PC-9 (cell line): ENCODE measurements at regions not wholly inside any gene's neighbourhood (a gene's known extent, or its start where the extent isn't known, plus 50 kb on each side); places are given as distances from the start of the nearest gene placed in this dataset.

Experiments
- BruUV-seq: library from RNA; stranded (reverse); fragments of 400-500 nt; replicated peaks from 2 replicates; lab custom pipeline; 2021; lab: Mats Ljungman, UMichigan
- CTCF ChIA-PET: fragments of 300-600 bp; sonication (Branson Sonifier 250); formaldehyde crosslinking; loops from one replicate; lab custom pipeline; 2022; ENCODE audit warnings: antibody characterized with exemption; lab: Charles Lee
- POLR2A ChIA-PET: fragments of 300-600 bp; sonication (Branson Sonifier 250); formaldehyde crosslinking; loops from one replicate; lab custom pipeline; 2022; ENCODE audit warnings: antibody characterized with exemption; ENCODE audit not compliant: unreplicated experiment; lab: Charles Lee
- DNase-seq, 2 experiments: peaks; one replicate each; pipeline versions ENCODE4 v3.0.0 to v3.0.0-alpha.2; 2015 to 2022; ENCODE audit warnings: mixed read lengths in 1 of 2
- H2AFZ ChIP-seq: fragments of 200-600 bp; sonication (generic); 2 replicates; pipeline ENCODE4 v1.8.1; 2017; ENCODE audit warnings: antibody characterized with exemption
- H3F3A ChIP-seq: fragments of 200-600 bp; sonication (generic); 2 replicates; pipeline ENCODE4 v1.8.1; 2017; ENCODE audit warnings: antibody characterized with exemption, mild to moderate bottlenecking, low read depth; ENCODE audit not compliant: insufficient read depth
- H3K27ac ChIP-seq: fragments of 200-600 bp; sonication (generic); 2 replicates; pipeline ENCODE4 v1.6.1; 2016; ENCODE audit warnings: mixed run types
- H3K27me3 ChIP-seq: fragments of 200-600 bp; sonication (generic); 2 replicates; pipeline ENCODE4 v1.6.1; 2016; ENCODE audit warnings: low read depth, mixed run types; ENCODE audit not compliant: insufficient read depth
- H3K36me3 ChIP-seq: fragments of 200-600 bp; sonication (generic); 2 replicates; pipeline ENCODE4 v1.6.1; 2016; ENCODE audit warnings: low read depth, mixed run types
- H3K4me1 ChIP-seq: fragments of 200-600 bp; sonication (generic); replicated peaks from 2 replicates; pipeline ENCODE4 v1.6.1; 2016; ENCODE audit warnings: mixed run types; ENCODE audit not compliant: insufficient read depth
- H3K4me2 ChIP-seq: fragments of 200-600 bp; sonication (generic); 2 replicates; pipeline ENCODE4 v1.6.1; 2017; ENCODE audit warnings: mixed run types
- H3K4me3 ChIP-seq: fragments of 200-600 bp; sonication (generic); 2 replicates; pipeline ENCODE4 v1.6.1; 2016; ENCODE audit warnings: mixed run types
- H3K79me2 ChIP-seq: fragments of 200-600 bp; sonication (generic); 2 replicates; pipeline ENCODE4 v1.6.1; 2017; ENCODE audit warnings: low read depth, mixed run types
- H3K9me2 ChIP-seq: fragments of 200-600 bp; sonication (generic); 2 replicates; pipeline ENCODE4 v1.8.1; 2017; ENCODE audit warnings: mild to moderate bottlenecking; ENCODE audit not compliant: insufficient read depth
- H3K9me3 ChIP-seq: fragments of 200-600 bp; sonication (generic); 2 replicates; pipeline ENCODE4 v1.8.1; 2016; ENCODE audit warnings: low read depth; ENCODE audit not compliant: insufficient read depth
- H4K20me1 ChIP-seq: fragments of 200-600 bp; sonication (generic); 2 replicates; pipeline ENCODE4 v1.8.1; 2017; ENCODE audit not compliant: insufficient read depth
- EZH2 ChIP-seq: fragments of 200-600 bp; sonication (generic); IDR thresholded peaks from 2 replicates; pipeline ENCODE4 v1.8.0; 2017; ENCODE audit warnings: antibody characterized with exemption, low read depth
- intact Hi-C: fragments of 100-400 bp; cut with micrococcal nuclease; formaldehyde crosslinking; loops from one replicate; pipeline ENCODE4 v1.10.0; 2022; ENCODE audit not compliant: unreplicated experiment
- TF ChIP-seq, protein P1 (sequence below): fragments of 200-600 bp; sonication (generic); conservative IDR thresholded peaks from 2 replicates; pipeline ENCODE4 v1.6.1; 2017; ENCODE audit warnings: mixed run types, antibody characterized with exemption, mild to moderate bottlenecking, moderate library complexity

DNA sequence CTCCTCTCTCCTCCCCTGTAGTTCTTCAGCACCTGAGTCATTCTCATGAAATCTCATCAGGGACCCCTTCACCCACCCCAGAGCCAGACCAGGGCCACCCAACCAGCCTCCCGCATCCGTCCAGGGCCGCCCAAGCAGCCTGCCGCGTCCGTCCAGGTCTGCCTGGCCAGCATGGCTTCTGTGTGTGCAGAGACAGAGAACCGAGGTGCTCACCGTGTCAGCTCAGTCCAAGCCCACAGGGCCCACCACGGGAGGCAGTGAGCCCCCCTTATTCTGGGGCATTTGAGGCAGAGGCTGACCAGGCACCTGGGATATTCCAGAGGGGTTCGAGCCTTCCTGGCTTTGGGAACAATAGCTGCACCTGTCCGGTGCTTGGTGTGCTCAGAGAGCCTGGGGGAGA lies 1117.3 kb downstream of the BRD1 start:
- ChIA-PET CTCF (no interaction called here), POLR2A (no interaction called here)
- no peak overlapping the region for H2AFZ ChIP-seq
- peaks cover 100% of the 10 kb centered on the region for H3K27me3 ChIP-seq
- no peak overlapping the region for H3K27ac ChIP-seq
- no peaks in the 10 kb centered on the region for H3K79me2 ChIP-seq
- no peak overlapping the region for H3K4me3 ChIP-seq
- DNase-seq, result no peak
- intact Hi-C loops, result no loop called here
- H3K36me3 ChIP-seq, result no peaks in the 10 kb centered on the region
- H3F3A ChIP-seq, result no peaks in the 10 kb centered on the region
- H3K4me1 ChIP-seq, result no peaks in the 10 kb centered on the region
- BruUV-seq, result no TSS peak
- H3K4me2 ChIP-seq, result no peak overlapping the region
- H4K20me1 ChIP-seq, result peaks cover 7% of the 10 kb centered on the region; the same call in 1 of the 2 replicates
- TF ChIP-seq, protein P1, sequence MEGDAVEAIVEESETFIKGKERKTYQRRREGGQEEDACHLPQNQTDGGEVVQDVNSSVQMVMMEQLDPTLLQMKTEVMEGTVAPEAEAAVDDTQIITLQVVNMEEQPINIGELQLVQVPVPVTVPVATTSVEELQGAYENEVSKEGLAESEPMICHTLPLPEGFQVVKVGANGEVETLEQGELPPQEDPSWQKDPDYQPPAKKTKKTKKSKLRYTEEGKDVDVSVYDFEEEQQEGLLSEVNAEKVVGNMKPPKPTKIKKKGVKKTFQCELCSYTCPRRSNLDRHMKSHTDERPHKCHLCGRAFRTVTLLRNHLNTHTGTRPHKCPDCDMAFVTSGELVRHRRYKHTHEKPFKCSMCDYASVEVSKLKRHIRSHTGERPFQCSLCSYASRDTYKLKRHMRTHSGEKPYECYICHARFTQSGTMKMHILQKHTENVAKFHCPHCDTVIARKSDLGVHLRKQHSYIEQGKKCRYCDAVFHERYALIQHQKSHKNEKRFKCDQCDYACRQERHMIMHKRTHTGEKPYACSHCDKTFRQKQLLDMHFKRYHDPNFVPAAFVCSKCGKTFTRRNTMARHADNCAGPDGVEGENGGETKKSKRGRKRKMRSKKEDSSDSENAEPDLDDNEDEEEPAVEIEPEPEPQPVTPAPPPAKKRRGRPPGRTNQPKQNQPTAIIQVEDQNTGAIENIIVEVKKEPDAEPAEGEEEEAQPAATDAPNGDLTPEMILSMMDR, result no peak
- TF ChIP-seq EZH2, result no peak
- H3K9me2 ChIP-seq, result no peaks in the 10 kb centered on the region
- H3K9me3 ChIP-seq, result no peaks in the 10 kb centered on the region

DNA sequence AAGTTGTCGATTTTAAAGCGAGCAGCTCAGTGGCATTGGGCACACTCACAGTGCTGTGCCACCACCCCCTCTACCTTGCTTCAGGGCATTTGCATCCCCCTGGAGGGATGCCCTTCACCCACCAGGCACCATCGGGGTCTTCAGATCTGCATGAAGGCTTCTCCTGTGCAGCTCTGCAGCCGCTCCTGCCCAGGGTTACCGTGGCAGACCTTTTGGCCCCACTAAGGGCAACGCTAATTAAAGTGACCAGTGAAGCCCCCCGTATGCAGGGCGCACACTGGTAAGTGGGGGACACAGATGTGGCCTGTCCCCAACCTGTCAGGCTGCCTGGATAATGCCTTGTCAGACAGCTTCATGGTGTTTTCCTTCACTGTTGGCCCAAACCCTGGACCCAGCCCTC lies 1117.7 kb downstream of the BRD1 start:
- no peak overlapping the region for H2AFZ ChIP-seq
- H3K4me3 ChIP-seq, result no peak overlapping the region
- ChIA-PET CTCF (no interaction called here), POLR2A (no interaction called here)
- peaks cover 7% of the 10 kb centered on the region; the same call in 1 of the 2 replicates for H4K20me1 ChIP-seq
- no peak overlapping the region for H3K27ac ChIP-seq
- no peaks in the 10 kb centered on the region for H3K9me3 ChIP-seq
- H3K27me3 ChIP-seq, result peaks cover 100% of the 10 kb centered on the region
- no peaks in the 10 kb centered on the region for H3K4me1 ChIP-seq
- no peaks in the 10 kb centered on the region for H3F3A ChIP-seq
- H3K4me2 ChIP-seq, result no peak overlapping the region
- H3K9me2 ChIP-seq, result no peaks in the 10 kb centered on the region
- H3K36me3 ChIP-seq, result no peaks in the 10 kb centered on the region
- DNase-seq, result no peak
- TF ChIP-seq, protein P1, result no peak
- H3K79me2 ChIP-seq, result no peaks in the 10 kb centered on the region
- no TSS peak for BruUV-seq
- intact Hi-C loops, result no loop called here

DNA sequence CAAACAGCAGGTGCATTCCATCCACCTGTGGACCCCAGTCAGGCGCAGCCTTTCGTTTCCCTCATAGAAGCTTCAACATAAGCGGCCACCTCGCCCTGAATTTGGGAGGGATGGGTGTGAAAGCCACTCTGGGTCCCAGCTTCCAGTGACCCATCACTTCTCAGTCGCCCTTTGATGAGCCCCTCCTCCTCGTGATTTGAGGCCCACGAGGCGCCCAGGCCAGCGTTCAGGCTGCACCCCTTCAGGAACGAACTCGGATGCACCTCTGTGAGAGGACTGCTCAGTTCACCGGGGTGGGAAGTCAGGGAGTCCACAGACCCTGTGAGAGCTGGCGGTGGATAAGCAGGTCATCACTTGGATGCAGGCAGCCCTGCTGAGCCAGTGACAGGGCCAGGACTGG lies 1118.2 kb downstream of the BRD1 start:
- Histone ChIP-seq H3K36me3 (no peaks in the 10 kb centered on the region), H3K4me1 (no peaks in the 10 kb centered on the region), H3F3A (no peaks in the 10 kb centered on the region), H3K4me3 (no peak overlapping the region), H3K4me2 (no peak overlapping the region), H3K27ac (no peak overlapping the region), H3K9me2 (no peaks in the 10 kb centered on the region), H4K20me1 (peaks cover 7% of the 10 kb centered on the region; the same call in 1 of the 2 replicates), H3K27me3 (peaks cover 100% of the 10 kb centered on the region), H2AFZ (no peak overlapping the region), H3K79me2 (no peaks in the 10 kb centered on the region), H3K9me3 (no peaks in the 10 kb centered on the region)
- ChIA-PET POLR2A (no interaction called here), CTCF (no interaction called here)
- intact Hi-C loops, result no loop called here
- no peak for DNase-seq
- BruUV-seq, result no TSS peak
- TF ChIP-seq EZH2, result no peak
- TF ChIP-seq, protein P1, result no peak
